ENCODE measurements at regions not wholly inside any gene's neighbourhood (a gene's known extent, or its start where the extent isn't known, plus 50 kb on each side); places are given as distances from the start of the nearest gene placed in this dataset.

DNA sequence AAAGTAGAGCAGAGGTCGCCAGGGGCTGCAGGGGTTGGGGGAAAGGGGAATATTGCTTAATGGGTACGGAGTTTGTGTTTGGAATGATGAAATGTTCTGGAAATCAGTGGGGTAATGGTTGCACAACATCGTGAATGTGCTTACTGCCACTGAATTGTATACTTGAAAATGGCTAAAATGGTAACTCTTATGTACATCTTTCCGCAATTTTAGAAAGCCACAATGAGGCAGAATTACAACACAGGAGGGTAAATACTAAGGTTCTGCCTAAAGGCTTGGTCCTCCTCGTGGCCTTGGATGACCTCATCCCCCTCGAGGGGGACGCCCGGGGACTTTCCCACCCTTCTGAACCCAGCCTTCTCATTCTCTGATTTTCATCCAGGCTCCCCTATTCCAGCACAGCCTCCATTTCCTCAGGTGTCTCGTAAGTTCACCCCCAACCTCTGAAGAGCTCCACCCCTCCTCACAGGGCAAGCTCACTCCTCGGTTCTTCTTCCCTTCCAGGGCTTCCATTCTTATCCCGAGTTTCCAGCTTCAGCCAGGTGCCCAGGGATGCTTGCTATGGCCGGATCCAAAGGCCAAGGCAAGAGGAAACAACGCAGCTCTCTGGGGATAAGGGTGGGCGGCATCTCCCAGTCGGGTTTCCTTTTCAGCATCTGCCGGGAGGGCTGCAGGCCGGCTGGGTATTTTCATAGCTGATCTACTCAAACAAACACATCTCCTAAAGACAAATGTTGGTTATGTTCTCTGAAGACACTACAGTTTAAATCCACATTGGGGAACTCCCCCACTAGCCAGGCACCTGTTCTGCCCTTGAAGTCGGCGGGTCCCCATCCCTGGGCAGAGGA, 71.3 kb upstream of the ACSL1 start:
- TF ChIP-seq, protein P1, sequence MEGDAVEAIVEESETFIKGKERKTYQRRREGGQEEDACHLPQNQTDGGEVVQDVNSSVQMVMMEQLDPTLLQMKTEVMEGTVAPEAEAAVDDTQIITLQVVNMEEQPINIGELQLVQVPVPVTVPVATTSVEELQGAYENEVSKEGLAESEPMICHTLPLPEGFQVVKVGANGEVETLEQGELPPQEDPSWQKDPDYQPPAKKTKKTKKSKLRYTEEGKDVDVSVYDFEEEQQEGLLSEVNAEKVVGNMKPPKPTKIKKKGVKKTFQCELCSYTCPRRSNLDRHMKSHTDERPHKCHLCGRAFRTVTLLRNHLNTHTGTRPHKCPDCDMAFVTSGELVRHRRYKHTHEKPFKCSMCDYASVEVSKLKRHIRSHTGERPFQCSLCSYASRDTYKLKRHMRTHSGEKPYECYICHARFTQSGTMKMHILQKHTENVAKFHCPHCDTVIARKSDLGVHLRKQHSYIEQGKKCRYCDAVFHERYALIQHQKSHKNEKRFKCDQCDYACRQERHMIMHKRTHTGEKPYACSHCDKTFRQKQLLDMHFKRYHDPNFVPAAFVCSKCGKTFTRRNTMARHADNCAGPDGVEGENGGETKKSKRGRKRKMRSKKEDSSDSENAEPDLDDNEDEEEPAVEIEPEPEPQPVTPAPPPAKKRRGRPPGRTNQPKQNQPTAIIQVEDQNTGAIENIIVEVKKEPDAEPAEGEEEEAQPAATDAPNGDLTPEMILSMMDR (IDR thresholded peaks at IDR 0.05; ENCODE audit: low read depth, low read length), result no peak
- DNase-seq (ENCODE audit: extremely low read depth, low read depth), result no peak

DNA sequence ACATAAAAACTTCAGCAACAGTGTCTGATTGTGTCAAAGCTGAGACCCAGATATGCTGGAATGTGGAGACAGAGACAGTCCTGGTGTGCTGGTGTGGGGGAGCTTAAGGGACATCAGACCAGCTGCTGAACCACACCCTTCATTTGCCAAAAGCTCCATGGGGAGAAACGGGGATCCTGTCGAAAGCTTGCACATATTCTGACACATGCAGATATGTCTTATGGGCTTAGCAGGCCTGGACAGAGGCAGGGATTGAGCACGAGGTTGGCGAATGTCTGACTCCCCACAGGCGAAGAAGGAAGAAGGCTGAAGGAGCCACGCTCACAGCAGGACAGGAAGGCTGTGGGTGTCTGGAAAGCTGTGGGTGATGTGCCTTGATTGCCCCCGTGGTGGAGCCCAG, 72.1 kb upstream of the ACSL1 start:
- TF ChIP-seq, protein P1 (IDR thresholded peaks at IDR 0.05; ENCODE audit: low read depth, low read length), result no peak
- no peak for DNase-seq (ENCODE audit: extremely low read depth, low read depth)

DNA sequence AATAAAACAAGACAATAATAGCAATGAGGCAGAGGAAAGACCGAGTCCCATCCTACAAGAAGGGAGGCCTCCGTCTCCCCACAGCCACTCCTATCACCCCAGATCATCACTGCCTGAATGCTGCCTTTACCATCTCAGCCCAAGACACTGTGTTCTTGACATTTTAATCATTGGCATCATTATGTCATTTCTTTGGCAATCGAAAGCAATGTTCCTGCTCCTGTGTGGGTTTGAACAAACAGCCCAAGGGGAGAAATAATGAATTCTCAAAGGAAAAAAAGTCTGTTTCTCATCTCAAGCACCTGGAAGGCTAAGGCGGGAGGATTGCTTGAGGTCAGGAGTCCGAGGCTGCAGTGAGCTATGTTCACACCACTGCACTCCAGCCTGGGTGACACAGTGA, 73.0 kb upstream of the ACSL1 start:
- TF ChIP-seq, protein P1 (IDR thresholded peaks at IDR 0.05; ENCODE audit: low read depth, low read length), result no peak

DNA sequence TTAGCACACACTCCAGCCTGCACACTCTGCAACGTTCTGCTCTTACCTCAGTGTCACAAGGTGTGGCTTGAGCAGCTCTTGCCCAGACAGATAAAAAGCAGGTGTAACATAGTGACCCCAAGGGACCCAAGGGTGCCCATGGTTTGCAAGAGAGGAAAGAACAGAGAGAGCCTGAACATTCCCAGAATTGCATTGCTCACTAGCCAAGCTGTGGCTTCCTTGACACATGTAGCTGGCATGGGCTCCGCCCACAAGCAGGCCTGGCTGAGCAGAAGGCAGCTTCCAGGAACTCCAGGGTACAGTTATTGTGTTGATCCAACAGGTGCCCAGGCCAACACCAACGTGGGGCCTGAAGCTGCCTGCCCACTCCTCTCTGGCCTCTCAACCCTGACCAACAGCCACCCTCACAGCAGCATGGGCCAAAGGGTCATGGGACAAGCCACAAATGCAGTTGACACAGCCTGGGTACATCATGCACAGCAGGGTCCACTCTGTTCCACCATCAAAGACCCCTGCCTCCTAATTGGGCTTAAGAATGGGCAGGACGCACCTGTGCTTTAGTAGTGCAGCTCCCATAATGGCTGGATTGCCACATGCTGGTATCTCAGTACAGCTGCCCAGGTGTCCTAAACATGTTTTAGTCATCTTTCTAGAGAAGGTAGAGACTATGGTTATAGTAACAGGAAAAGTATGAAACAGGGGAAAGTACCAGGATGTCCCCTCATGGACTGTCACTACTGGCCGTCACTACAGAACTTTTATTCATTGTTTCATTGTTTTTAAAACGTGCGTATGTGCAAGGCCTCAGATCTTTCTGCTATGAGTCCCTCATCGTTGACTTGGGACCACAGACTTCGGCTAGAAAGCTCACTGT, 73.7 kb upstream of the ACSL1 start:
- DNase-seq (ENCODE audit: extremely low read depth, low read depth), result no peak
- TF ChIP-seq, protein P1 (IDR thresholded peaks at IDR 0.05; ENCODE audit: low read depth, low read length), result no peak

More for the DNA sequence above, 73.0 kb upstream of the ACSL1 start:
- DNase-seq (ENCODE audit: extremely low read depth, low read depth), result no peak

DNA sequence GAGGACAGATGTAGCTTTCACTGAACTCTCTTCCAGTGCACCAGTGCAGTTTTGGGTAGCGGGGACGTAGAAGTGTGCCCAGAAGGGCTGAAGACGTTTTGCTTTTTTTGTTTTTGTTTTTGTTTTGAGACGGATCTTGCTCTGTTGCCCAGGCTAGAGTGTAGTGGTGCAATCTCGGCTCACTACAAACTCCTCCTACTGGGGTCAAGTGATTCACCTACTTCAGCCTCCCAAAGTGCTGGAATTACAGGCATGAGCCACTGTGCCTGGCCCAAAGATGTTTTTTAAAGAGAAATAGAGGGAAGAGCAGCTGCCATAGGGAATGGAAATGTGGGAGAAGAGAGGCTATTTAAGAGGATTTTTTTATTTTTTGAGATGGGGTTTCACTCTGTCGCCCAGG, 74.4 kb upstream of the ACSL1 start:
- no peak for DNase-seq (ENCODE audit: extremely low read depth, low read depth)
- TF ChIP-seq, protein P1 (IDR thresholded peaks at IDR 0.05; ENCODE audit: low read depth, low read length), result no peak

DNA sequence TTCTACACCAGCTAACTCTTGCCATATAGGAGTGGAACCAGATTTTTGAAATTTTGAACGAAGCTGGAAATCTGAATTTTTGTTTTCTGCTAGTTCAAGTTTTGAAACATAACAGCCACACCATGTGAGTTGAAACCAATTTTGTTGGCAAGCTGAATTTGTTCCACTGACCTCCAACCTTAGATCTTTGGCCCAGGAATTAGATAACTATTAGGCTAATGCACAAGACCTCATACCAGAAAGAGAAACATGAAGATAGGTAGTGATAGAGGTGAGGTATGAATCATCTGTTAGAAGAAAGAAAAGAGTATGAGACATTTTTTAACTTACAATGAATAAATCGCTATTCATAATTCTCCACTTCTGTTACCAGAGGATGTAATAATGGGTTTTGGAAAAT, 76.8 kb upstream of the ACSL1 start:
- TF ChIP-seq, protein P1 (IDR thresholded peaks at IDR 0.05; ENCODE audit: low read depth, low read length), result no peak
- DNase-seq (ENCODE audit: extremely low read depth, low read depth), result no peak

Measured in AG09319 (cell line).